Fibroblast of pulmonary artery (primary cell): ENCODE measurements at regions not wholly inside any gene's neighbourhood (a gene's known extent, or its start where the extent isn't known, plus 50 kb on each side); places are given as distances from the start of the nearest gene placed in this dataset.
"Not testable (repeated sequence)": the region's sequence is repeated elsewhere in the genome, so short reads cannot be mapped to it uniquely, and the experiment has no call there.

Experiments
- DNase-seq: peaks from one replicate; pipeline ENCODE4 v3.0.0-alpha.2; 2010; ENCODE audit warnings: low read depth
- H3K4me3 ChIP-seq: replicated peaks from 2 replicates; pipeline ENCODE4 v1.5.1; 2011; ENCODE audit warnings: low read depth, mild to moderate bottlenecking, control low read depth, low read length, moderate library complexity
- CTCF ChIP-seq: IDR thresholded peaks from 2 replicates; pipeline ENCODE4 v1.5.1; 2011; ENCODE audit warnings: mild to moderate bottlenecking, control low read depth, low read length, inconsistent platforms; ENCODE audit errors: missing control alignments

- H3K4me3 ChIP-seq, DNase-seq: not testable (repeated sequence)
Observed at GRCh38 chr5:99400571-99400970, 471.8 kb upstream of the CHD1 start.

GRCh38 chr5:99398976-99399375 lies 470.2 kb upstream of the CHD1 start:
- DNase-seq: no peak
- H3K4me3 ChIP-seq: no peak overlapping the region
- no peak for TF ChIP-seq CTCF

GRCh38 chr5:99386406-99387077 lies 457.7 kb upstream of the CHD1 start:
- no peak for TF ChIP-seq CTCF
- no peak overlapping the region for H3K4me3 ChIP-seq
- no peak for DNase-seq

GRCh38 chr5:99379187-99379586 lies 450.4 kb upstream of the CHD1 start:
- no peak overlapping the region for H3K4me3 ChIP-seq
- no peak for TF ChIP-seq CTCF
- no peak for DNase-seq

- no peak overlapping the region for H3K4me3 ChIP-seq
- no peak for DNase-seq
- TF ChIP-seq CTCF: no peak
Observed at GRCh38 chr5:99378443-99378842, 449.6 kb upstream of the CHD1 start.

- no peak for TF ChIP-seq CTCF
- no peak overlapping the region for H3K4me3 ChIP-seq
- DNase-seq: no peak
Observed at GRCh38 chr5:99369797-99370593, 441.2 kb upstream of the CHD1 start.

- no peak for DNase-seq
- no peak overlapping the region for H3K4me3 ChIP-seq
- no peak for TF ChIP-seq CTCF
Observed at GRCh38 chr5:99368726-99369125, 439.9 kb upstream of the CHD1 start.
